WTC11 (cell line): ENCODE measurements at regions not wholly inside any gene's neighbourhood (a gene's known extent, or its start where the extent isn't known, plus 50 kb on each side); places are given as distances from the start of the nearest gene placed in this dataset.

Experiments
- ATAC-seq: fragments of 200-7000 bp; cut with Tn5 transposase; 2 replicates; pipeline ENCODE4 v1.10.0; 2021; ENCODE audit warnings: mild to moderate bottlenecking, moderate library complexity
- CTCF ChIA-PET: fragments of 300-600 bp; sonication (Branson Sonifier 250); formaldehyde crosslinking; loops from one replicate; lab custom pipeline; 2021; ENCODE audit warnings: antibody characterized with exemption; lab: Charles Lee
- POLR2A ChIA-PET: fragments of 350-600 bp; sonication (Branson Sonifier 250); formaldehyde crosslinking; loops from one replicate; lab custom pipeline; 2021; ENCODE audit warnings: antibody characterized with exemption; lab: Charles Lee
- DNase-seq: peaks from one replicate; pipeline ENCODE4 v3.0.0; 2021; ENCODE audit warnings: low spot score
- H3K27ac Mint-ChIP-seq: 2 replicates; pipeline ENCODE4 v1.8.0; 2021; ENCODE audit warnings: mixed read lengths
- H3K27me3 Mint-ChIP-seq: 2 replicates; pipeline ENCODE4 v1.8.0; 2021; ENCODE audit warnings: low read depth, mild to moderate bottlenecking, moderate library complexity, mixed read lengths
- H3K36me3 Mint-ChIP-seq: 2 replicates; pipeline ENCODE4 v1.8.0; 2021; ENCODE audit warnings: mixed read lengths
- H3K4me1 Mint-ChIP-seq: 2 replicates; pipeline ENCODE4 v1.8.0; 2022; ENCODE audit warnings: mixed read lengths
- H3K4me3 Mint-ChIP-seq: 2 replicates; pipeline ENCODE4 v1.8.0; 2021; ENCODE audit warnings: mild to moderate bottlenecking, moderate library complexity, mixed read lengths
- H3K9me3 Mint-ChIP-seq: 2 replicates; pipeline ENCODE4 v1.8.0; 2021; ENCODE audit warnings: mixed read lengths
- ATF2 ChIP-seq: sonication (generic); formaldehyde crosslinking; IDR thresholded peaks from 2 replicates; pipeline ENCODE4 v1.8.1; 2022; ENCODE audit warnings: low read depth, missing genetic modification reagents, borderline replicate concordance
- ATF3 ChIP-seq: sonication (generic); formaldehyde crosslinking; conservative IDR thresholded peaks from 2 replicates; pipeline ENCODE4 v1.8.1; 2022; ENCODE audit warnings: mild to moderate bottlenecking, missing genetic modification reagents
- CREB1 ChIP-seq: sonication (generic); formaldehyde crosslinking; IDR thresholded peaks from 2 replicates; pipeline ENCODE4 v1.8.0; 2023; ENCODE audit warnings: mild to moderate bottlenecking, missing genetic modification reagents
- E2F4 ChIP-seq: sonication (generic); formaldehyde crosslinking; IDR thresholded peaks from 2 replicates; pipeline ENCODE4 v1.8.1; 2022; ENCODE audit warnings: low read depth, mild to moderate bottlenecking, moderate library complexity, missing genetic modification reagents, borderline replicate concordance
- EMX1 ChIP-seq: fragments of 250-450 bp; sonication (Bioruptor Pico); IDR thresholded peaks from 2 replicates; pipeline ENCODE4 v1.8.0; 2021; ENCODE audit warnings: mild to moderate bottlenecking
- ERG ChIP-seq: fragments of 250-450 bp; sonication (Bioruptor Pico); IDR thresholded peaks from 2 replicates; pipeline ENCODE4 v1.8.0; 2021; ENCODE audit warnings: mild to moderate bottlenecking
- ESRRA ChIP-seq: sonication (generic); formaldehyde crosslinking; IDR thresholded peaks from 2 replicates; pipeline ENCODE4 v1.8.1; 2022; ENCODE audit warnings: mild to moderate bottlenecking, missing genetic modification reagents, borderline replicate concordance
- ETV6 ChIP-seq: sonication (generic); formaldehyde crosslinking; IDR thresholded peaks from 2 replicates; pipeline ENCODE4 v1.8.1; 2022; ENCODE audit warnings: mild to moderate bottlenecking, missing genetic modification reagents
- FOXK1 ChIP-seq: sonication (generic); formaldehyde crosslinking; IDR thresholded peaks from 2 replicates; pipeline ENCODE4 v1.8.0; 2022; ENCODE audit warnings: mild to moderate bottlenecking, moderate library complexity, missing genetic modification reagents
- MAX ChIP-seq: sonication (generic); formaldehyde crosslinking; IDR thresholded peaks from 2 replicates; pipeline ENCODE4 v1.8.0; 2022; ENCODE audit warnings: mild to moderate bottlenecking, missing genetic modification reagents
- NFYB ChIP-seq: sonication (generic); formaldehyde crosslinking; conservative IDR thresholded peaks from 2 replicates; pipeline ENCODE4 v1.8.0; 2022; ENCODE audit warnings: low read depth, missing genetic modification reagents
- NR1H2 ChIP-seq: sonication (generic); formaldehyde crosslinking; IDR thresholded peaks from 2 replicates; pipeline ENCODE4 v1.9.0; 2021; ENCODE audit warnings: mild to moderate bottlenecking, moderate library complexity, missing genetic modification reagents
- OVOL2 ChIP-seq: fragments of 250-450 bp; sonication (Bioruptor Pico); IDR thresholded peaks from 2 replicates; pipeline ENCODE4 v1.9.0; 2021; ENCODE audit warnings: mild to moderate bottlenecking, borderline replicate concordance
- TCF7 ChIP-seq: sonication (generic); formaldehyde crosslinking; IDR thresholded peaks from 2 replicates; pipeline ENCODE4 v1.8.0; 2022; ENCODE audit warnings: mild to moderate bottlenecking, low read depth, missing genetic modification reagents, moderate library complexity
- USF1 ChIP-seq: sonication (generic); formaldehyde crosslinking; IDR thresholded peaks from 2 replicates; pipeline ENCODE4 v1.8.0; 2022; ENCODE audit warnings: mild to moderate bottlenecking, missing genetic modification reagents
- ZNF416 ChIP-seq: fragments of 250-450 bp; sonication (Bioruptor Pico); IDR thresholded peaks from 2 replicates; pipeline ENCODE4 v1.9.0; 2021; ENCODE audit warnings: mild to moderate bottlenecking, inconsistent platforms
- ZNF425 ChIP-seq: fragments of 250-450 bp; sonication (Bioruptor Pico); conservative IDR thresholded peaks from 2 replicates; pipeline ENCODE4 v1.9.0; 2021; ENCODE audit warnings: mild to moderate bottlenecking
- ZNF671 ChIP-seq: fragments of 250-450 bp; sonication (Bioruptor Pico); IDR thresholded peaks from 2 replicates; pipeline ENCODE4 v1.8.0; 2021; ENCODE audit warnings: mild to moderate bottlenecking
- ZSCAN18 ChIP-seq: fragments of 250-450 bp; sonication (Bioruptor Pico); IDR thresholded peaks from 2 replicates; pipeline ENCODE4 v2.1.2; 2022; ENCODE audit warnings: mild to moderate bottlenecking, moderate library complexity

GRCh38 chr9:87063871-87064270 lies 116.6 kb upstream of the GAS1 start:
- Mint-ChIP-seq H3K27ac (no peak overlapping the region), H3K27me3 (no peaks in the 10 kb centered on the region), H3K36me3 (no peaks in the 10 kb centered on the region), H3K4me3 (no peak overlapping the region), H3K9me3 (no peaks in the 10 kb centered on the region), H3K4me1 (no peaks in the 10 kb centered on the region)
- ChIA-PET CTCF (no interaction called here), POLR2A (no interaction called here)
- ATAC-seq: no peak
- DNase-seq: no peak
- no peak for TF ChIP-seq ZNF416 (CRISPR knock-in tag)
- no peak for TF ChIP-seq EMX1 (CRISPR knock-in tag)

- DNase-seq: no peak
- Mint-ChIP-seq H3K4me1 (no peaks in the 10 kb centered on the region), H3K4me3 (no peak overlapping the region), H3K9me3 (no peaks in the 10 kb centered on the region), H3K36me3 (no peaks in the 10 kb centered on the region), H3K27ac (no peak overlapping the region), H3K27me3 (no peaks in the 10 kb centered on the region)
- no peak for TF ChIP-seq ZNF425 (CRISPR knock-in tag)
- no peak for TF ChIP-seq ESRRA (CRISPR knock-in tag)
- TF ChIP-seq USF1 (CRISPR knock-in tag): no peak
- no peak for TF ChIP-seq ATF2 (CRISPR knock-in tag)
- no peak for TF ChIP-seq ETV6 (CRISPR knock-in tag)
- TF ChIP-seq NR1H2 (CRISPR knock-in tag): no peak
- no peak for TF ChIP-seq OVOL2 (CRISPR knock-in tag)
- no peak for TF ChIP-seq ZNF671 (CRISPR knock-in tag)
- TF ChIP-seq TCF7 (CRISPR knock-in tag): no peak
- TF ChIP-seq E2F4: no peak
- TF ChIP-seq FOXK1 (CRISPR knock-in tag): no peak
- no peak for TF ChIP-seq NFYB (CRISPR knock-in tag)
- POLR2A ChIA-PET: no interaction called here
- CTCF ChIA-PET: no interaction called here
- no peak for ATAC-seq
Measured at GRCh38 chr9:87064311-87064710, 117.0 kb upstream of the GAS1 start.

GRCh38 chr9:87065981-87066380 lies 118.7 kb upstream of the GAS1 start:
- no peak for DNase-seq
- no peak for ATAC-seq
- Mint-ChIP-seq H3K9me3 (no peaks in the 10 kb centered on the region), H3K27ac (no peak overlapping the region), H3K4me1 (no peaks in the 10 kb centered on the region), H3K27me3 (no peaks in the 10 kb centered on the region), H3K4me3 (no peak overlapping the region), H3K36me3 (no peaks in the 10 kb centered on the region)
- ChIA-PET CTCF (no interaction called here), POLR2A (interaction anchor here (0.6 kb wide), 2 partner anchors 12 to 155 kb away, joined by 3 read pairs; no protein-coding TSS in a partner anchor)
- TF ChIP-seq MAX (CRISPR knock-in tag) (no peak), ATF3 (CRISPR knock-in tag) (no peak), CREB1 (CRISPR knock-in tag) (no peak), ZSCAN18 (CRISPR knock-in tag) (no peak), ATF2 (CRISPR knock-in tag) (no peak), USF1 (CRISPR knock-in tag) (no peak), ERG (CRISPR knock-in tag) (no peak)
